ENCODE measurements at regions not wholly inside any gene's neighbourhood (a gene's known extent, or its start where the extent isn't known, plus 50 kb on each side); places are given as distances from the start of the nearest gene placed in this dataset.

- ChIA-PET POLR2A (no interaction called here), CTCF (no interaction called here)
- Histone ChIP-seq H3K4me2 (no peak overlapping the region), H3K9ac (no peak overlapping the region), H2AFZ (ENCODE audit: low read depth) (no peak overlapping the region), H3K4me1 (ENCODE audit: control insufficient read depth in 1 of 2, insufficient read depth in 2 of 2, low read depth in 1 of 2, low read length in 1 of 2) (no peaks in the 10 kb centered on the region), H4K20me1 (ENCODE audit: insufficient read depth) (no peaks in the 10 kb centered on the region), H3K79me2 (ENCODE audit: insufficient read depth) (no peaks in the 10 kb centered on the region), H3K9me3 (no peaks in the 10 kb centered on the region; the same call in 1 of the 2 replicates), H3K36me3 (replicated peaks in 1 of 2; ENCODE audit: control insufficient read depth in 1 of 2, insufficient read depth in 2 of 2, low read length in 1 of 2) (no peaks in the 10 kb centered on the region), H3K4me3 (ENCODE audit: low read depth in 2 of 2, low read length in 1 of 2) (no peak overlapping the region), H3K27me3 (ENCODE audit: insufficient read depth) (no peaks in the 10 kb centered on the region), H3K9me2 (no peaks in the 10 kb centered on the region), H3F3A (replicated peaks; ENCODE audit: insufficient read depth) (no peaks in the 10 kb centered on the region), H3K27ac (ENCODE audit: low read depth in 2 of 2, low read length in 1 of 2) (no peak overlapping the region)
- 58% methylated on average over 1 of the region's 1 CpG for WGBS (ENCODE audit: low lambda C conversion rate)
- TF ChIP-seq SMC3 (IDR thresholded peaks at IDR 0.05; ENCODE audit: low read depth, low read length) (no peak), GATA2 (CRISPR knock-in tag; IDR thresholded peaks at IDR 0.05) (no peak), GABPA (IDR thresholded peaks at IDR 0.05; ENCODE audit: low read depth) (no peak), FOSL2 (IDR thresholded peaks at IDR 0.05; ENCODE audit: borderline replicate concordance, low read depth) (no peak), MAX (IDR thresholded peaks at IDR 0.05; ENCODE audit: low read depth) (no peak), EZH2phosphoT487 (IDR thresholded peaks at IDR 0.05; ENCODE audit: borderline replicate concordance, low read depth) (no peak)
- TF ChIP-seq, protein P1, sequence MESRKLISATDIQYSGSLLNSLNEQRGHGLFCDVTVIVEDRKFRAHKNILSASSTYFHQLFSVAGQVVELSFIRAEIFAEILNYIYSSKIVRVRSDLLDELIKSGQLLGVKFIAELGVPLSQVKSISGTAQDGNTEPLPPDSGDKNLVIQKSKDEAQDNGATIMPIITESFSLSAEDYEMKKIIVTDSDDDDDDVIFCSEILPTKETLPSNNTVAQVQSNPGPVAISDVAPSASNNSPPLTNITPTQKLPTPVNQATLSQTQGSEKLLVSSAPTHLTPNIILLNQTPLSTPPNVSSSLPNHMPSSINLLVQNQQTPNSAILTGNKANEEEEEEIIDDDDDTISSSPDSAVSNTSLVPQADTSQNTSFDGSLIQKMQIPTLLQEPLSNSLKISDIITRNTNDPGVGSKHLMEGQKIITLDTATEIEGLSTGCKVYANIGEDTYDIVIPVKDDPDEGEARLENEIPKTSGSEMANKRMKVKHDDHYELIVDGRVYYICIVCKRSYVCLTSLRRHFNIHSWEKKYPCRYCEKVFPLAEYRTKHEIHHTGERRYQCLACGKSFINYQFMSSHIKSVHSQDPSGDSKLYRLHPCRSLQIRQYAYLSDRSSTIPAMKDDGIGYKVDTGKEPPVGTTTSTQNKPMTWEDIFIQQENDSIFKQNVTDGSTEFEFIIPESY (IDR thresholded peaks at IDR 0.05; ENCODE audit: borderline replicate concordance, low read depth) = no peak
- DNase-seq = no peak
Measured at GRCh38 chr12:68389305-68389704, 57.1 kb upstream of the MDM1 start.

GRCh38 chr12:68391937-68392336 is 59.8 kb upstream of the MDM1 start:
- Histone ChIP-seq H3K27ac (ENCODE audit: low read depth in 2 of 2, low read length in 1 of 2) (no peak overlapping the region), H3K9ac (no peak overlapping the region), H2AFZ (ENCODE audit: low read depth) (no peak overlapping the region), H3K4me3 (ENCODE audit: low read depth in 2 of 2, low read length in 1 of 2) (no peak overlapping the region), H3K36me3 (replicated peaks in 1 of 2; ENCODE audit: control insufficient read depth in 1 of 2, insufficient read depth in 2 of 2, low read length in 1 of 2) (no peaks in the 10 kb centered on the region), H3K4me1 (ENCODE audit: control insufficient read depth in 1 of 2, insufficient read depth in 2 of 2, low read depth in 1 of 2, low read length in 1 of 2) (no peaks in the 10 kb centered on the region), H3K27me3 (ENCODE audit: insufficient read depth) (no peaks in the 10 kb centered on the region), H3K4me2 (no peak overlapping the region), H3K9me2 (no peaks in the 10 kb centered on the region), H3K79me2 (ENCODE audit: insufficient read depth) (no peaks in the 10 kb centered on the region), H4K20me1 (ENCODE audit: insufficient read depth) (no peaks in the 10 kb centered on the region), H3K9me3 (no peaks in the 10 kb centered on the region; the same call in 1 of the 2 replicates), H3F3A (replicated peaks; ENCODE audit: insufficient read depth) (no peaks in the 10 kb centered on the region)
- CTCF ChIA-PET = no interaction called here
- DNase-seq = no peak
- TF ChIP-seq RAD21 (IDR thresholded peaks at IDR 0.05; ENCODE audit: low read length) (no peak), POLR2AphosphoS5 (IDR thresholded peaks at IDR 0.05; ENCODE audit: low read depth, low read length) (no peak), SMC3 (IDR thresholded peaks at IDR 0.05; ENCODE audit: low read depth, low read length) (no peak), MAX (IDR thresholded peaks at IDR 0.05; ENCODE audit: low read depth) (no peak), NFIC (IDR thresholded peaks at IDR 0.05; ENCODE audit: borderline replicate concordance) (no peak), YY1 (IDR thresholded peaks at IDR 0.05; ENCODE audit: low read depth) (no peak)
- 89% methylated on average over 3 of the region's 3 CpGs for WGBS (ENCODE audit: low lambda C conversion rate)
- POLR2A ChIA-PET = no interaction called here
